GM21360 (cell line): ENCODE measurements at regions not wholly inside any gene's neighbourhood (a gene's known extent, or its start where the extent isn't known, plus 50 kb on each side); places are given as distances from the start of the nearest gene placed in this dataset.

Source experiments
- ATAC-seq: cut with Tn5 transposase; IDR thresholded peaks from one replicate; pipeline ENCODE4 v1.9.1; 2021; ENCODE audit warnings: mild to moderate bottlenecking, moderate library complexity; ENCODE audit not compliant: unreplicated experiment

GRCh38 chr20:7606941-7607340 is 333.3 kb downstream of the HAO1 start:
- ATAC-seq: no peak

DNA sequence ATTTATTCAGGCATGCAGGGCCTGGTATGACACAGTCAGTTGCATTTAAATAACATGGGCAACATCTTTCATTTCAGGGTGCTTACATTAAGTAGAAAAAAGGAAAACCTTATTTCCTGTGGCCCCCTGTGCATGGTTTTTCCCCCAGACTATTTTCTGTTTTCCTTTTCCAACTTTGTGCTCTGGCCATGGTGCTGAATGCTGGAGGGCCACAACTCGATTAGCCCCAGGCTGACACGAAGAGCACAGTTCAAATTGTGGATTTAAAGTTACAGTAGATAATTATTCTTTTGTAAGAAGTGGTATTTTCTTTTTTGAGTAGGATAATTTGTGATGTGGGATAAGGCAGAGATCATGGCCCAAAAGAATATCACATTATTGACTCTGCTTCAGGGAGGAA is 332.0 kb downstream of the HAO1 start:
- ATAC-seq: no peak

GRCh38 chr20:7609251-7609650 is 331.0 kb downstream of the HAO1 start:
- no peak for ATAC-seq

- no peak for ATAC-seq
These were observed 329.6 kb downstream of the HAO1 start for GRCh38 chr20:7610681-7611080.

- no peak for ATAC-seq
These were observed 322.5 kb downstream of the HAO1 start for GRCh38 chr20:7617797-7618196.

- ATAC-seq: no peak
These were observed 317.8 kb downstream of the HAO1 start for GRCh38 chr20:7622399-7622961.

DNA sequence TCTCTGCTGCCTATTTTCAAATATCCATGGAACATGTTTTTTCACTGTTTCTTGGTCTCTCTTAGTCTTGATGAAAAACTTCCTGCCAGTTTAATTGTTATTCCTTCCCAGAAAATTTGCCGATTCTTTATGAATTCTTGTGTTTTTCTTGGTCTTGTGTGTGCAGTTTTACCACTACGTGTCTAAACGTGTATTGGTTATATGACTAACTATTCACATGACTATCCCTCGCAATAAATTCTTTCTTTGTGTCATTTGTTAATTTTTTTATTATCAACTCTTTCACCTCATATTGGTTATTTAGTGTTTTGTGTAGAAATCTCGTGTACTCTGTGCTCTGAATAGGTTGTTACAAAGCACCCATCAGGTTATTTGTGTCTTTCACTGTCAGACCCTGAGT is 315.4 kb downstream of the HAO1 start:
- ATAC-seq: no peak

DNA sequence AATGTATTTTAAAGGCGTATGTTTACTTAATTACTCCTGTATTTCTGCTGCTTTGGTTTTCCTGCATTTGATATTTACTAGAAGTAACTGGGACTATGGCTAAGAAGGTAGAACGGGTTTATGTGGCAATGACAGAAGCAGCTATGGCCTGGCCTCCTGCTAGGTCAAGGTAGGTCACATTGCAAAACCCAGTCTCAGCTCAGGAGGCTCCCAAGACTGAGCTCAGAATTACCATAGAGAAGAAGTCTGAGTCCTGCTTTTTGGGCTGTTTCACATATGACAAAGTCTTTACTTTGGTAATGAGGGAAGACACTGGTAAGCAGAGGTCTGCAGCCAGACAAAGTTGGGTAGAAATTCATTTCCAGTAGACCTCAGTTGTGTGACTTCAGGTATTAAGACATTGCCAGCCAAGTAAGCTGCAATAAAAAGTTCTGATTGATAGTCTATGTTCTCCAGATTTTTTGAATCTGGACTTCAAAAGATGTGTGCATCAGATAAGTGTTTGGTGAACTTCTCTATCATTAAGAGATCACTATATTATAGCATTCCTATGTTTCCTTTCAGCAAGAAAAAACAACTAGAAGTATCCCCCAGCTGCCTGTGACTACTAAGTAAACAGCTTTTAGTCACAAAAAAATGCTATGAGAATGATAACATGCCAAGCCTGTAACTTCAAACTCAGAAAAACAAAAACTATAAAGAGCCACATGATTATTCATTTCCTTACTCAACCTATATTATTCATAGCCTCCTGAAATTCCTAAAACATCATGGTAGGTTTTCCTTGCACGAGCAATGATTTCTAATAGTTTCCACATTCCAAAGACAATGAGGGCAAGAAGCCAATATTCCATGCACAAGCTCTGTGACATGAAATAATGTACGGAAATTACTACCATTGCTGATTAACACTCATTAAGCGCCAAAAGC is 312.3 kb downstream of the HAO1 start:
- ATAC-seq: no peak

GRCh38 chr20:7629880-7630279 is 310.4 kb downstream of the HAO1 start:
- no peak for ATAC-seq

DNA sequence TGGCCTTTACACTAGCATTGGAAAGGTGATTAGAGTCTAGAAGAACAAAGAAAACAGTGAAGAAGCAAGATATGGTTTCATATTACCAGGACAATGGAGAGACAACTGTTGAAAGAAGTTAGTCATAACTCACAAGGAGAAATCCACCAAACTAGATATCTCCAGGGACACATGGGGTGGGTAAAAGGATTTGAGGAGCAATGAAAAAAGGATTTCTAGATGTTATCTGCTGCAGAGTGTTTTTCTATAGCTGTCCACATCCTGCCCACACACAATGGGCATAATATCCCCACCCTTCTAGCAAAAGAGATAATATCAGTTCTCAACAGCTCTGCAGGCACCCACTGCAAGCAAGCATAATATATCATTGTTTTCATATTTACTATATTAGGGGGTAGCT is 303.1 kb downstream of the HAO1 start:
- ATAC-seq: no peak

DNA sequence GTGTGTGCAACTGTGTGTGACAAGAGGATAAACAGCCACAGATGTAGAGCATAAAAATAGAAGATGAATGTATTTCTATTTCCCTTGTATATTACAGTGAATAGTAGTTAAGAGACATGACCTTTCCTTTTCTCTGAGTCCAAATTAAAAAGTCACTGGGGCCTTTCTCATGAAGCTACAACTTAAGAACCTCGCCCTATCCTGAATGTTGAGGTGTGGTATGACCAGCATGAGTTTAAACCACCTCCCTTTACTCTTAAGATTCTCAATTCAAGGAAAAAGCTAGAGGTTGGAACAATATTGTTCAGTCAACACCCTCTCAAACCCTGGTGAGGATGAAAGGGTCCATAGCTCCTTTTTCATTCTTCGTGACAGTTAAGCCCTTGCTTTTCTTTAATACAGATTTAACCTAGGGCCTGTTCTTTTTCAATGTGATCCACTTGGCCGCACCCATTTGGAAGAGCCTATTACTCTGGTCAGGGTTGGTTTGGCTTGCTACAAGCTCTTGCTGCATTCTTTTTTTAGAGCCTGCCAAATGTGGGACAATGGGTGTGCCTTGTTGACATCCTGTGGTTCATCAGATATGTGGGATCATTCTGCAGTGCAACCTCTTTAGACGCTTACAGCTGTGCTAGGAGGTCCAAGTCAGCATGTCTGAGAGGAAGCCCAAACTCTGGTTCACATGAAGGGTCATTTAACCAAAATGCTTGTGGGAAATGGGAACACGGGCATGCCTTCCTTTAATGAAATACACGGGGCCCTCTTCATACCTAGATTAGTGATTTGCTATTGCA is 290.0 kb downstream of the HAO1 start:
- no peak for ATAC-seq

DNA sequence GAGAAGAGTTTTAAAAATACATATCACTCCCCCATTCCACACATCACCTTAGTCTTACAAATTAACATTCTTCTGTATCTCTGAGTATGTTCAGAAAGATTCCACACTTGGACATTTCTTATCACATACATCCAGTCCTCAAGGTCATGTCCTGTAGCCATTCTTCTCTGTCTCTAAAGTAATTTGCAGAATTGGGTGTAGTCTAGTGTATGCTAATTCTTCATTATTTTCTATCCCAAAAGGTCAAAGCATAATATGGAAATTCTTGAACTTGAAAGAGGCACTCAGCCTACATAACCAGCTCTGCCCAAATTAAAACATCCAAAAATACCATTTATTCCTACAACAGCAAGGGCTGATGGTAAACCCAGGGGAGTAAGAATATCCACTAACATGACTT is 286.0 kb downstream of the HAO1 start:
- no peak for ATAC-seq

DNA sequence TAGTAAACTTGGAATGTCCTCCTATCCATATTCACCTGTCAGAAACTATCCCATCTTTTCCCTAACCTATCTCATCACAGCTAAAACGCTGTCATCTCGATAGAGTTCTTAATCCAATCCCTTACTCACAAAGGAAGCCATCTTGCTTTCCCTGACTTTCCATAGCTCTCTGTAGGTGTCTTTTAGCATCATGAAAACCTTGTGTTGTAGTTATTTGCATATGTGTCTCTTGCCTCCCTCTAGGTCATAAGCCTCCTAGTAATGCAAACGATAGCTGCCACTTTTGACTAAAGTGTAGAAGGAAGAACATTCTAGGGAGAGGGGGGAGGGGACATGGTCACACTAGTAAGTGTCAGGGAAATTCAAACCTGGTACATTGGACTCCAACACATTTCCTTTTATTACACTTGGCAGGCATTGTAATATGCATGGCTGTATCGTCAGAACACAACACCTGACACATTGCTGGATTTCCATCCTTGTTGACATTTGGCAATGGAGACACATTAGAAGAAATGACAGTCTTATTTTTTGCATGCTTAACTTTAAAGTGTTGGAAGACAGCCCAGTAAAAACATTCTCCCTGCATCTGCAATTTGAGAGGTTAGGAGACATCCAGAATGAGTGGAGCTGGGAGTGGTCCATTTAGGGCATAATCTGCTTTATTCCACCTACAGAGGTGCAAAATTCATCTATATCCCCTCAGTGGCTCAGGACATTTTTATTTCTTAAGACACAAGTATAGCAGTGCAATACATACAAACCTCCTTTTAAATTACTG is 283.4 kb downstream of the HAO1 start:
- ATAC-seq: no peak

- no peak for ATAC-seq
These were observed 282.7 kb downstream of the HAO1 start for GRCh38 chr20:7657569-7657968.

- no peak for ATAC-seq
These were observed 280.1 kb downstream of the HAO1 start for GRCh38 chr20:7660165-7660564.

DNA sequence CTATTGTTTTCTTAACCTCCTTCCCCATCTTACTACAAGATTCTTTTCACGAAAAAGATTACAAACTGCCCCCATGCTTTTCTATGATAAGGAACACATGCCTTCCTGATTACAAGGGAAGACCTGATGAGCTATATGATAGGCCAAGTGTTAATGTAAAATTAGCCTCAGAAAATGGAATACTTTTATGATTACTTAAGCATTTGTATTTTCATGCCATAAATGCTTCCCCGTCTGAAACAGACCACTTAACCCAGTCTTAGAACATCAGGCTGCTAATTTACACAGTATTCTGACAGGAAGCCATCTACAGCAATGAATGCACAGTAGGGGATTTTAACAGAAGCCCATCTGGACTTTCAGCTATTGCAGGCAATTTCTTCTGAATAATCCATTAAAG is 274.9 kb downstream of the HAO1 start:
- ATAC-seq: no peak

DNA sequence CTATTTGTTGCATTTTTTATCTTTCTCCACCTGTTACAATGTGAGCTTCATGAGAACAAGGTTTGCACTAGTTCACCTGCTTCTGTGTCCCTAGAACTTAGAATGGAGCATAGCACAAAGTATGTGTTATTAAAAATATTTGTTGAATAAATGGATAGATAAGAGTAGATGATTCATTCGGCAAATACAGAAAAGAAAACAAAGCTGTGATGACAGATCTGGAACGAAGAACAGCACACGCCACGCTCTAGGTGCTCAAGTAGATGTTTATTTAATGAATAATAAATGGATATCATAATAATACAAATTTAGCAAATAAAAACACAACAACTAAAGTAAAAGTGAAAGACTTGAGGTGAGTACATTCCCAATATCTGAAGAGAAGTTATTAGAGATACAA is 273.1 kb downstream of the HAO1 start:
- ATAC-seq: no peak

DNA sequence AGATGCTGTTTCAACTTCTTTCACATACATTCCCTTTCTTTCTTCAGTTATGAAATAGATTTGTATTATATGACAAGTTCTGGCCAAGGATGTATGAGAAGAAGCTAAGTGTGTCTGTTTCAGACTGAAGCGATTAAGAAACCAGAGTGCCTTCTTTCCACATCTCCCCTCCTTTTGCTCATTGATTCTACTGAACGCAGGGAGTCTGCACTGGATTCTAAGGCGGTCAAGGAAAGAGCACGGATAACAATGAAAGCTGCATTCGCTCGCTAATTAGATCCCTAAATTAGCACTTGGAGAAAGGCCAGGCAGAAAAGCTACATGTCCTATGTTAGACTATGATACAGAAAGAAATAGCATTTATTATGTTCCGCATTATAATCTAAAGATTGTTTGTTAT is 267.7 kb downstream of the HAO1 start:
- ATAC-seq: no peak

DNA sequence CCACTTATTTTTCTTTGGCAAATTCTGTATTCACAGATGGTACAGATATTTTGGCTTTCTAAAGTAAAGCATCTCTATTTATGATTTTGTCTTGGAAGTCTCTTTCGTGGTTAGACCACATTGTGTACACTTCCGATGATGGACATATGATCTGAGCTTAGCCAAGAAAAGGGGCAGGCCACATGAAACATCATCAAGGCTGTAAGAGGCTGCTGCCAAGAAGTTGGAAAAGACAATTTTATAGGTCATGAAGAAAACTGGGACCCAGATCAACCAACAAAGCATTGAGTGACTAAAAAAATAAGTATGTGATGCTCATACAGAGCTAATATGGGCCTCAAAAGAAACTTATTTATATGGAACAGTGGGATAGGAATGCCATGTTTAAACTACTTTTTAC is 266.4 kb downstream of the HAO1 start:
- ATAC-seq: no peak

GRCh38 chr20:7682916-7683315 is 257.3 kb downstream of the HAO1 start:
- ATAC-seq: no peak

DNA sequence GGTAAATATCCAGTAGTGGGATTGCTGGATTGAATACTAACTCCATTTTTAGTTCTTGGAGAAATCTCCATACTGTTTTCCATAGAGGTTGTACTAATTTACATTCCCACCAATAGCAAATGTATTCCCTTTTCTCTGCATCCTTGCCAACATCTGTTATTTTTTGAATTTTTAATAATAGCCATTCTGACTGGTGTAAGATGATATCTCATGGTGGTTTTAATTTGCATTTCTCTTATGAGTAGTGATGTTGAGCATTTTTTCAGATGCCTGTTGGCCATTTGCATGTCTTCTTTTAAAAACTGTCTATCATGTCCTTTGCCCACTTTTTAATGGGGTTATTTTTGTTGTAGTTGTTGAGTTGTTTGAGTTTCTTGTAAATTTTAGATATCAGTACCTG is 253.2 kb downstream of the HAO1 start:
- no peak for ATAC-seq
